Caco-2 (cell line): ENCODE measurements at regions not wholly inside any gene's neighbourhood (a gene's known extent, or its start where the extent isn't known, plus 50 kb on each side); places are given as distances from the start of the nearest gene placed in this dataset.

Experiments
- BruUV-seq: library from RNA; stranded (reverse); fragments of 400-500 nt; replicated peaks from 2 replicates; lab custom pipeline; 2021; lab: Mats Ljungman, UMichigan
- CTCF ChIA-PET: fragments of 300-600 bp; sonication (Branson Sonifier 250); formaldehyde crosslinking; loops from one replicate; lab custom pipeline; 2022; ENCODE audit warnings: antibody characterized with exemption; lab: Charles Lee
- POLR2A ChIA-PET: fragments of 300-600 bp; sonication (Branson Sonifier 250); formaldehyde crosslinking; loops from one replicate; lab custom pipeline; 2022; ENCODE audit warnings: antibody characterized with exemption; lab: Charles Lee
- DNase-seq, 2 experiments: peaks; one replicate each; pipeline versions ENCODE4 v3.0.0 to v3.0.0-alpha.2; 2020 to 2022
- H3K27me3 ChIP-seq: replicated peaks from 2 replicates; pipeline ENCODE4 v1.6.0; 2011; ENCODE audit warnings: low read length; ENCODE audit not compliant: control insufficient read depth, insufficient read depth
- H3K36me3 ChIP-seq: 2 replicates; pipeline ENCODE4 v1.5.1; 2011; ENCODE audit warnings: low read length; ENCODE audit not compliant: control insufficient read depth, insufficient read depth
- H3K4me1 ChIP-seq: fragments of 250-450 bp; sonication (Bioruptor Pico); 2 replicates; pipeline ENCODE4 v1.5.1; 2020; ENCODE audit warnings: mild to moderate bottlenecking
- H3K4me3 ChIP-seq: 2 replicates; pipeline ENCODE4 v1.5.1; 2011; ENCODE audit warnings: low read depth, mild to moderate bottlenecking, control low read depth, low read length
- H3K9me3 ChIP-seq: fragments of 250-450 bp; sonication (Bioruptor Pico); 2 replicates; pipeline ENCODE4 v1.5.1; 2020; ENCODE audit warnings: mild to moderate bottlenecking, moderate library complexity
- H3K27ac Mint-ChIP-seq: one replicate; pipeline ENCODE4 v1.8.0; 2022; ENCODE audit warnings: mixed read lengths; ENCODE audit not compliant: unreplicated experiment
- H3K27me3 Mint-ChIP-seq: one replicate; pipeline ENCODE4 v1.8.0; 2022; ENCODE audit warnings: mixed read lengths; ENCODE audit not compliant: insufficient read depth, unreplicated experiment
- H3K36me3 Mint-ChIP-seq: one replicate; pipeline ENCODE4 v1.8.0; 2022; ENCODE audit warnings: mild to moderate bottlenecking, mixed read lengths; ENCODE audit not compliant: insufficient read depth, unreplicated experiment
- H3K4me1 Mint-ChIP-seq: one replicate; pipeline ENCODE4 v1.8.0; 2022; ENCODE audit warnings: low read depth, mixed read lengths; ENCODE audit not compliant: unreplicated experiment
- H3K4me3 Mint-ChIP-seq: one replicate; pipeline ENCODE4 v1.8.0; 2022; ENCODE audit warnings: mild to moderate bottlenecking, moderate library complexity, mixed read lengths; ENCODE audit not compliant: unreplicated experiment
- H3K9me3 Mint-ChIP-seq: one replicate; pipeline ENCODE4 v1.8.0; 2022; ENCODE audit warnings: mixed read lengths; ENCODE audit not compliant: unreplicated experiment
- CTCF ChIP-seq, 2 experiments: fragments of 200-600 bp in 1 of 2; IDR thresholded peaks; 1 replicate in 1 of 2; 2 replicates in 1 of 2; pipeline versions ENCODE4 v1.5.1 to v1.8.0; 2011 to 2022; ENCODE audit warnings: antibody characterized with exemption in 1 of 2, control low read depth in 1 of 2, inconsistent platforms in 1 of 2, low read depth in 1 of 2, low read length in 1 of 2, mild to moderate bottlenecking in 1 of 2, moderate library complexity in 1 of 2; ENCODE audit not compliant: insufficient read depth in 1 of 2, severe bottlenecking in 1 of 2, unreplicated experiment in 1 of 2
- intact Hi-C: fragments of 100-400 bp; cut with micrococcal nuclease; formaldehyde crosslinking; loops from one replicate; pipeline ENCODE4 v1.10.0; 2022; ENCODE audit not compliant: unreplicated experiment

GRCh38 chr3:13237776-13238490 is 164.7 kb upstream of the IQSEC1 start:
- BruUV-seq: no TSS peak
- no peak for TF ChIP-seq CTCF (IDR thresholded peaks at IDR 0.05; ENCODE audit: insufficient read depth in 1 of 2, low read depth in 1 of 2, low read length in 1 of 2, severe bottlenecking in 1 of 2, unreplicated experiment in 1 of 2)

GRCh38 chr3:13236557-13237173 is 163.4 kb upstream of the IQSEC1 start:
- no peaks in the 10 kb centered on the region for H3K9me3 Mint-ChIP-seq
- ChIA-PET CTCF (interaction anchor here (0.5 kb wide), 1 partner anchor 54 kb away, joined by 3 read pairs; no protein-coding TSS in a partner anchor), POLR2A (no interaction called here)
- intact Hi-C loops: no loop called here
- H3K27me3 ChIP-seq: peaks cover 1% of the 10 kb centered on the region; the same call in 1 of the 2 replicates
- no peak for DNase-seq
- H3K4me3 Mint-ChIP-seq: no peak overlapping the region
- H3K4me3 ChIP-seq: no peak overlapping the region
- H3K4me1 Mint-ChIP-seq: no peaks in the 10 kb centered on the region
- H3K27ac Mint-ChIP-seq: no peak overlapping the region
- peaks cover 33% of the 10 kb centered on the region for H3K27me3 Mint-ChIP-seq
- no TSS peak for BruUV-seq
- no peaks in the 10 kb centered on the region for H3K9me3 ChIP-seq
- H3K4me1 ChIP-seq: no peaks in the 10 kb centered on the region
- no peaks in the 10 kb centered on the region for H3K36me3 ChIP-seq
- TF ChIP-seq CTCF (IDR thresholded peaks at IDR 0.05; ENCODE audit: insufficient read depth in 1 of 2, low read depth in 1 of 2, low read length in 1 of 2, severe bottlenecking in 1 of 2, unreplicated experiment in 1 of 2): no peak
- H3K36me3 Mint-ChIP-seq: no peaks in the 10 kb centered on the region

More at GRCh38 chr3:13237776-13238490, 164.7 kb upstream of the IQSEC1 start:
- ChIA-PET CTCF (interaction anchor here (0.9 to 1.6 kb wide), 2 partner anchors 8 to 146 kb away, joined by 4 read pairs; no protein-coding TSS in a partner anchor), POLR2A (no interaction called here)
- no peaks in the 10 kb centered on the region for H3K9me3 ChIP-seq
- intact Hi-C loops: no loop called here
- Mint-ChIP-seq H3K36me3 (no peaks in the 10 kb centered on the region), H3K9me3 (no peaks in the 10 kb centered on the region), H3K4me3 (no peak overlapping the region), H3K27me3 (peaks cover 31% of the 10 kb centered on the region), H3K4me1 (no peaks in the 10 kb centered on the region), H3K27ac (no peak overlapping the region)
- H3K27me3 ChIP-seq: peaks cover 1% of the 10 kb centered on the region; the same call in 1 of the 2 replicates
- no peaks in the 10 kb centered on the region for H3K4me1 ChIP-seq
- H3K4me3 ChIP-seq: no peak overlapping the region
- DNase-seq: no peak
- no peaks in the 10 kb centered on the region for H3K36me3 ChIP-seq

- Mint-ChIP-seq H3K27me3 (peaks cover 33% of the 10 kb centered on the region), H3K27ac (no peak overlapping the region), H3K4me3 (no peak overlapping the region), H3K9me3 (no peaks in the 10 kb centered on the region), H3K36me3 (no peaks in the 10 kb centered on the region), H3K4me1 (no peaks in the 10 kb centered on the region)
- DNase-seq: no peak
- no peak for TF ChIP-seq CTCF (IDR thresholded peaks at IDR 0.05; ENCODE audit: insufficient read depth in 1 of 2, low read depth in 1 of 2, low read length in 1 of 2, severe bottlenecking in 1 of 2, unreplicated experiment in 1 of 2)
- POLR2A ChIA-PET: no interaction called here
- intact Hi-C loops: no loop called here
- H3K4me1 ChIP-seq: no peaks in the 10 kb centered on the region
- H3K36me3 ChIP-seq: no peaks in the 10 kb centered on the region
- no peak overlapping the region for H3K4me3 ChIP-seq
- H3K9me3 ChIP-seq: no peaks in the 10 kb centered on the region
- CTCF ChIA-PET: no interaction called here
- H3K27me3 ChIP-seq: peaks cover 1% of the 10 kb centered on the region; the same call in 1 of the 2 replicates
- BruUV-seq: no TSS peak
Observed at GRCh38 chr3:13235897-13236296, 162.7 kb upstream of the IQSEC1 start.
